ENCODE measurements at regions not wholly inside any gene's neighbourhood (a gene's known extent, or its start where the extent isn't known, plus 50 kb on each side); places are given as distances from the start of the nearest gene placed in this dataset.

- no peak for TF ChIP-seq ZNF114 (CRISPR knock-in tag; IDR thresholded peaks at IDR 0.05)
- no peak for TF ChIP-seq CTCF (conservative IDR thresholded peaks at IDR 0.05; ENCODE audit: low read depth in 2 of 2)
- no peak for TF ChIP-seq REST (IDR thresholded peaks at IDR 0.05; ENCODE audit: unreplicated experiment)
Observed at GRCh38 chr5:2286250-2286649, 403.5 kb upstream of the IRX4 start.

All from GM23338 (cell line).